ENCODE measurements at regions not wholly inside any gene's neighbourhood (a gene's known extent, or its start where the extent isn't known, plus 50 kb on each side); places are given as distances from the start of the nearest gene placed in this dataset.
"Not testable (repeated sequence)": the region's sequence is repeated elsewhere in the genome, so short reads cannot be mapped to it uniquely, and the experiment has no call there.

DNA sequence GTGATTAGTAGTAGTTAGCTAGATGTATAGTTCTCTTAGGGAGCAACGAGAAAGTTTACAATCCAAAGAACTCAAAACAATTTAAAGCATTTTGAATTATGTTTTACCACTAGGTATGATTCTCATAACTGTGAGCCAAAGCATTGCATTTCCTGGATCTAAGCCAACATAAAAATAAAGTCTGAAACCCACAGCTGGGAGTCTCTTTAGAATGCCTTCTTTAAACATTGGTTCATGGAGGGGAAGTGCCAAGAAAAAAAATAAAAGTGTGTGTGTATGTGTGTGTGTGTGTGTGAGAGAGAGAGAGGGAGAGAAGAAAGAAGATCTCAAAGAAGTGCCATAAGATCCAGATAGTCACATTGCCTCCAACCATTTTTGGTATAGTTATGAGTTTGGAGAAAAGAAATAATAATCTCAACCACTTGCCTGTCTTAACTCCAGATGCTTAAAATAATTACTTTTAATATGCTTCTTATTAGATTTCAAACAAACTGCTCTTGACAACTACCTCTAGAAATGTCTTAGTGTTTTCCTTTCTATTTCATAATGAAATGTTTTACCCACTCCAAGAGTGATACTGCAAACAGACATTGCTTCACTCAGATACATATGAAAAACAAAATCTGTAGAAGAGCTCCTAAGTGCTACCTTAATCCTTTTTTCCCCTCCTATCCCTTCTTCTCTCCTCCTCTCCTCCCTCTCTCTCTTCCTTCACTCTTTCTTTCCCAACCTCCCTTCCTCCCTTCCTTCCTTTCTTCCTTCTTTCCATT lies 554.1 kb downstream of the KCTD12 start:
- no peak for DNase-seq

DNA sequence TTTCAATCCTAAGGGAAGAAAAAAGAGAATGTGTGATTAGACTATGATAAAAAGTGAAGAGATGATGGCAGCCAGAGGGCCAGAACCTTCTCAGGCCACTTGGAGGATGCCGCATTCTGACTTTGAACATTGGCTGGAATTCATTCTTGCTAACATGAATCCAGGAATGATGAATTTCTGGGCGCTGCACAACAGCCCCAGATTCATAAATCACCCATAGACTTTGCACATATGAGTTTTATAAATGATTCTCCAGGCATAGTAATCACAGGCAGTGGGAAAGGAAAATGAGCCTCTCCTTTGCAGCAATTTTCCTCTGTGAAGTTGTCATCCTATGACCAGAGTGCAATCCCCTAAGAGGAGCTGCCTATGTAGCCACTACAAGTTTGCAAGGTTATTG lies 555.4 kb downstream of the KCTD12 start:
- no peak for DNase-seq

DNA sequence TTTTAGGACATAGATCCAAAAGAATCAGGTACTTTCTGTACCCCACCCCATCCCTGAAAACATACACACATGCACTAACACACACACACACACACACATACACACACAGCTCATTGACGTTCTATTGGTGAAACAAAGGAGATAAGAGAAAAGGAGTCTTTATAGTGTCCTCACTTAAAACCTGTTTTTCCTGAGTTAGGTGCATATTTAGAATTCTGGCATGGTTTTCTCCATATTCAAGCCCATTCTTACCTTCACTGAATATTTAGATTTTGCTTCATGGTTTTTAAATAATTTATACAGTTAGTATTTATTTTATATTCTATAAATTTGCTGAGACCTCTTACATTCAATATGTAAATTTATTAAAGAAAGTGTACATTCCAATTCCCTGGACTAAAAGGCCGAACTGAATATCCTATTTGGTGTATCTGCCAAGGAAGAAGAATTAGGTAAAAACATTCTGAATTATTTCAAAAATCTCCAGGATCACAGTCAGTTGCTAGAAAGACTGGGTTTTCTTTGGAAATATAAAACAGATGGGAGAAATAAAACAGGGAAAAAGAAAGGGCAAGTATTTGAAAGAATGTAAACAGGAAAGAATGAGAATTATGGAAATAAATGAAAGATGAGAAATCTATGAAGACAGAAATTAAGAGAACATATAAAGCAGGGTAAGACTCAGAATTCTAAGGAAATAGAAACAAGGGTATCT lies 556.2 kb downstream of the KCTD12 start:
- DNase-seq = no peak

DNA sequence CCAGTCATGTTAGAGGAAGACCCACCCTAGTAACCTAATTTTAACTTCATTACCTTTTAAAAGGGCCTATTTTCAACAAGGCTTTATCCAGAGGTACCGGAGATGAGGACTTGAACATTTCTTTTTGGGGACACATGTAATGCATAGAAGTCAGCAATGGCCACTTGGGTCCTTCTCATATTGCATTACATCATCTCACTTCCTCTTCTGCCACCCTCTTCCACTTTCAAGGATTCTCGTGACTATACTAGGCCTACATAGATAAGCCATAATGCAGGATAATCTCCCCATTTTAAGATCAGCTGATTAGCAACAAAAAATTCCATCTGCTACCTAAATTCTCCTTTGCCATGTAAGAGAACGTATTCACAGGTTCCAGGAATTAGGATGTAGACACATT lies 557.2 kb downstream of the KCTD12 start:
- DNase-seq = peak; percentile 41

DNA sequence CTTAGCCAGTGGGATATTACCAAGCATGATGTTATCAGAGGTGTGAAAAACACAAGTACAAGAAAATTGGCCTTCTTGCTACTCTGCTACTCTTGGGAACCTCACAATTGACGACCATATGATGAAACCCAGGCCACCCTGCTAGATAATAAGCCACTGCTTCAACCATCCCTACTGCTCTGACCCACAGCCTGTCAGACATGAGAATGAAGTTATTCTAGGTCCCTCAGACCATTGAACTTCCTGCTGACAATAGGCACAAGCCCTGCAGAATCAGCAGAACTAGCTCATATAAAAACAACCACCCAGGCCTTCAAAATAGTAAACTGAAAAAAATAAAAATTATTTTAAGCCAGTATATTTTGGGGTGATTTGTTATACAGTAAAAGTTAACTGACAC lies 559.9 kb downstream of the KCTD12 start:
- DNase-seq = no peak

DNA sequence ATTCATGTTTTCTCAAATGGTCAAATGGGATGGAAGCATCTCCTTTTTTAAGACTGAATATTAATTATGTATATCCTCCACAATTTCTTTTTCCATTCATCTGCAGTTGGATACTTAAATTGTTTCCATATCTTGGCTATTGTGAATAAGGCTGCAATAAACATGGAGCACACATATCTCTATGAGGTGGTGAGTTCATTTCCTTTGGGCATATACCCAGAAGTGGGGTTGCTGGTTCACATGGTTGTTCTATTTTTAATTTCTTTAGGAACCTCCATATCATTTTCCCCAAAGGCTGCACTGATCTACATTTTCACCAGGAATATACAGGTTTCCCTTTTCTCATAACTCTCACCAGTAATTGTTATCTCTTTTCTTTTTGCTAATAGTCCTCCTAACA lies 566.3 kb downstream of the KCTD12 start:
- DNase-seq = no peak

DNA sequence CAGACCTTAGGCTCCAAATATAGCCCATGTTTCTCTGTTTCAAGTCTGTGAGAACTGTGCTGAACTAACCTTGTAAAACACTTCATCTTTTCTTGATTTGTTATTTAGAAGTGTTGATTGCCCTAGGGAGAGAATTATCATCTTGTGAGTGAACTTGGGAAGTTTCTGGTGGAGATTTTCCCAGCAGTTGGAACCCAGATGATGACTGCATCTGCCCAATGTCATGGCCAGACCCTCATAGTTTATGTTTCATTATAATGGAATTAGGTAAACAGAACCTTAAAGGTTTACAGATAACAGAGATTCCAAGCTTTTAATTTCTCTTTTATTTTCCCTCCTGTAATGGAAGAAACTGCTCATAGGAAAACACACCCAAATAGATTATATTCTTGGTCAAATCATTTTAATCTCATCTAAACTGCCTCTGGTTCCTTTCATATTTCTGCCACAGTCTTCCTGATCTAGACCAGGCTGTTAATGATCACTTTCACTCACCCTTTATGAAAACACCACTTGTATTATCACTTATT lies 569.1 kb downstream of the KCTD12 start:
- DNase-seq = no peak

DNA sequence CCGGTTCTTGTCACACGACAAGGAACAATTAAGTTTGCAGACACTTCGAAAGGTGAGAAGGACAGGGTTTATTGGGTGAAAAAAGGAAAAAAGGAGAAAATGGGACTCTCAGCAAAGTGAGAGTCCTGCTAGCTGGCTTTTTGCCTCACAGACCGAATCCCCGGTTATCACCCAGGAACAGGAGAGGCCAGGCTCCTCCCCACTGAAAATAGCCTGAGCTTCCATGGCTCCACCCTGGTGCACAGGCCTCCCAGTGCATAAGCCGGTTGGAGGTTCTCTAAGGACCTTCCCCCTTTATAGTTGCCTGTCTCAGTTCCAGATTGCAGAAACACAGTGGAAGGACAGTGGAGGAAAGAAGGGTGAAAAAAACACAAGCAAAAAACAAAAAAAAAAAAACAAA lies 571.7 kb downstream of the KCTD12 start:
- DNase-seq = no peak

DNA sequence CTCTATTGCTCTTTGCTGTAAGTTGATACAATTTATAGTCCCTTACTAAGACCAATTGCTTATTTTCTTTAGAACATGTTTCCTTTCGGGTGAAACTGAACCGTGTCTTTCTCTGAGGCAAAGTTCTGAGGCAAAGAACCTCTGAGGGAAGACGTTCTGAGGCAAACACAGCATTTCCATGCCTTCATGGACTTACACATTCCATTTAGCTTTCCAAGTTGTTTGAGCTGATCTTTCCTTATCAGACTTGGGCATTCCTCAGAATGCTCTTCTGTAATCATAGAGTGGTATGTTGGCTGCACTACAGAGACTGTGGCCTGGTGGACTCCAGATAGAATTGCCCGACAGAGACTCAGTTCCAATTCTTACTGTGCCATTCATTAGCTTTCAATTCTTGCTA lies 579.1 kb downstream of the KCTD12 start:
- peak; percentile 35 for DNase-seq

DNA sequence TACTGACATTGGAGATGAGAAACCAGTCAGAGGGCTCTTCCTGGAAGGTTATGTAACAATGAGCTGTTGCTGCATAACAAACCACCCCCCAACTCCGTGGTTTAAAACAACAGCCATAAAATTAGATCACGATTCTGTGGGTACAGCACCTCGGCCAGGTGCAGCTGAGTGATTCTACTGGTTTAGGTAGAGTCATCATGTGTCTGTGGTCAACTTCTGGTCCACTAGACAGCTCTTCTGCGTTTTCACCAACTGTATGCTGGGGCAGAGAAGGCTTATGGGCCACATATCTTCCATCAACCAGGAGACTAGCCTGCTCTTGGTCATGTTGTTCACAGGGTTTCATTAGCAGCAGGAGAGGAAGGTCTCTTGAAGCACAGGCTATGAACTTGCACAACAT lies 585.5 kb downstream of the KCTD12 start:
- DNase-seq = no peak

DNA sequence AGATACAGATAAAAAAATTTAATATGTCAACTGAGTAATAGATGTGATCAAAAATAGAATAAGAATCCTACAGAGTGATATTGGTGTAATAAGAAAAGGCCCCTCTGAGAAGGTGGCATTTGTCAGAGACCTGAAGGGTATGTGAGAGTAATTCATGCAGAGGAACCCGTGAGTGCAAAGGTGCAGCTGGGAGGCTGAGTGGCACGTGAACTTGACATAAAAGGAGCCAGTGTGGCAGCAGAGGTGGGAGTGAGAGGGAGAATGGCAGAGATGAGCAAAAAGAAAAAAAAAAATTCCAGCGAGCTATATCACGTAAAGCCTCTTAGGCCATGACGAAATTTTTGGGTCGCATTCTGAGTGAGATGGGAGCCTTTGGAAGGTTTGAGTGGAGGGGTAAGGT lies 588.9 kb downstream of the KCTD12 start:
- no peak for DNase-seq

DNA sequence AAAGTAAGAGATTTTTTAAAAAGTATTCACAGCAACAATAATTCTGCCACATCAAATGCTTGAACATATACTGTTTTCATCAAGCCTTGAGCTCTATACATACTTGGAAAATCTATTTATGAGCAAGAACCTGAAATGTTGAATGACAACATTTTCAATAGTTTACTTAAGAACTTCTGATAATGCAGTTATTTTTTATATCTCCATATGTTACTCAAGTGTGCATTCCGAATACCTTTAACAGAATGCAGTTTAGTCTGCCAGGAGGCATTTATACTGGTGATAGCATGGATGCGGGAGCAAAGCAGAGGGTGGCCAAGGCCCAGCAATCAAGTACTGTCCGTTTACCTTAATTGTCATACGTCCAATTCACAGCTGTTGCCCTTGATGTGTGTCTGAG lies 589.5 kb downstream of the KCTD12 start:
- DNase-seq = no peak

DNA sequence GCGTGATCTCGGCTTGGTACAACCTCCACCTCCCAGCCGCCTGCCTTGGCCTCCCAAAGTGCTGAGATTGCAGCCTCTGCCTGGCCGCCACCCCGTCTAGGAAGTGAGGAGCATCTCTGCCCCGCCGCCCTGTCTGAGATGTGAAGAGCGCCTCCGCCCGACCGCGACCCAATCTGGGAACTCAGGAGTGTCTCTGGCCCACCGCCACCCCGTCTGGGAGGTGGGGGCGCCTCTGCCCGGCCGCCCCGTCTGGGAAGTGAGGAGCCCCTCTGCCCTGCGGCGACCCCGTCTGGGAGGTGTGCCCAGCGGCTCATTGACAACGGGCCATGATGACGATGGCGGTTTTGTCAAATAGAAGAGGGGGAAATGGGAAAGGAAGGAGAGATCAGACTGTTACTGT lies 591.2 kb downstream of the KCTD12 start:
- DNase-seq = not testable (repeated sequence)

DNA sequence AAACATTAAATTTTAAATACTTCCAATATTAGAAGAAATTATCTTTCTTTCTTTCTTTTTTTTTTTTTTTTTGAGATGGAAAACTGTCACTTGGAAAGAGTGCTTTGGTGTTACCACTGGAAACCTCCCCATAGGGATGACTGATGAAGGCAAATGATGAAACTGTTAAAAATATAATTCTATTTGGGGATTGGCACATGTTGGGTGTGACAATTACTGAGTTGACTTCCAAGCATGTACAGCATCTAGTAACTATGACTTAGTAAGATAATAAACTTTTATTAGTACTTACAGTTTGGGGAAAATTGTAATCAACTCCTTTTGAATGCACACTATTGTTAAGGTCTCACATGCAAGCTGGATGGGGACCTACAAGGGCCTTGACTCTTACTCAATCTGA lies 592.5 kb downstream of the KCTD12 start:
- no peak for DNase-seq

DNA sequence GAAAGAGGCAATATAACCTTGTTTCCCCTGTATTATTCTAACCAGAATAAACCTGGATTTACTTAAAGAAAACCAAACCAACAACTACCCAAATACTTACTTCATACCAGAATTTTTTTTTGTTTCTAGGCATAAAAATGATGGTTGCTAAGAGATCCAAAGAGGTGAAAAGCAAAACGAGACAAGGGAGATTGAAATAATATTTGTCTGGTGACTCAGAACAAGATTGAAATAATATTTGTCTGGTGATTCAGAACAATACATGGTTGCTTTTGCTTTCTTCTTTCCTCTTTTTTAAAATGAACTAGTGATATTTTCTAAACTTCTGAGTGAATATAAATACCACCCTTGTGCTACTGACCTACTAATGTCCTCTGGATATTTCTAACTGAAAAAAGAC lies 592.9 kb downstream of the KCTD12 start:
- DNase-seq = no peak

DNA sequence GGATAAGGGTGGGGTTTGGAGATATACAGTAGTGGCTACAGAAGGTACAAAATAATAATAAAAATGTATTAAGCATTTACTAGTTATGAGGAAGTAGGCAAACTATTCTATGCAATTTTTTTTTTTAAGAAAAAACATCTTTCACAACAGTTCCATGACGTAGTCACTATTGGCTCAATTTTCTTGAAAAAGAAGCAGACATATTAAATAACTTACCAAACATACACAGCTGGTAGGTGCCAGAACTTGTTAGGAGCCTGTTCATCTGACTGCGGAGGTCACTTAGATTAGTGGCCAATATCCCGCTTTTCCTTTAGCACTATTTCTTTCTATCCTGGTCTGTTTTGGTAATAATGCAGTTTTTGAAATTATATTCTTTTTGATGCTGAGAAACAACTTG lies 593.5 kb downstream of the KCTD12 start:
- no peak for DNase-seq

DNA sequence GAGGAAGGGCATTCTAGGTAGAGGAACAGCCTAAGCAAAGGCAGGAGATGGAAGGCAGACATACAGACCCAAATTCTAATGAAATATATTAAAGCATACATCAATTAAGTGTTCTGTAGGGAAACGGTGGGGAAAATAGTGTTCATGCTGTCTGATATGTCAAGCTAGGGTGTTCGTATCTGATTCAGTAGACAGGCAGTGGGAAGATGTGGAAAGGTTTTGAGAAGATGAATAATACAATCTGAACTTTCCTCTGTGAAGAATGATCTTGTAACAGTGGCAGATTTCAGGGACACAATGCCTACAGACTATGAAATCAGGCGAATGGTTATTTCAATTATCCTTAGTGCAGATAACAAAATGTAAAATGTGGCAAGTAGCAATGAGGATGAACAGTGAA lies 594.2 kb downstream of the KCTD12 start:
- DNase-seq = no peak

DNA sequence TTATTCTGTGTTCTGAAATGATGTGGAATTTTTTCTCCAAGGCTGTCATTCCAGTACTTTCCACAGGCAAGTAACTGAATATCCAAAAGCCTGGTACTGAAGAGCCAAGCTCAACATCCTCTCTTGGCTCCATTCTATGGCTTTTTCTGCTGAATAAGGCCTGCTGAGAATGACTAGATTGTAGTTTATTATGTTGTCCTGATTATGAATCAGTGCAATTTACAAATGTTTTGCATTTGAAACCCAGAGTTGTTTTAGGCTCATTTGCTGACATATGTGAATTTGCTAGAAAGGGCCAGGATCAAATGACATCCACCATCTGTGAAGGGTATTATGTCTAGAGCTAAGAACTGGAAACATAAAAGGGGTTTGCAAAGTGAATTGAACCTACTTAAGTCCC lies 596.6 kb downstream of the KCTD12 start:
- DNase-seq = peak; percentile 65

DNA sequence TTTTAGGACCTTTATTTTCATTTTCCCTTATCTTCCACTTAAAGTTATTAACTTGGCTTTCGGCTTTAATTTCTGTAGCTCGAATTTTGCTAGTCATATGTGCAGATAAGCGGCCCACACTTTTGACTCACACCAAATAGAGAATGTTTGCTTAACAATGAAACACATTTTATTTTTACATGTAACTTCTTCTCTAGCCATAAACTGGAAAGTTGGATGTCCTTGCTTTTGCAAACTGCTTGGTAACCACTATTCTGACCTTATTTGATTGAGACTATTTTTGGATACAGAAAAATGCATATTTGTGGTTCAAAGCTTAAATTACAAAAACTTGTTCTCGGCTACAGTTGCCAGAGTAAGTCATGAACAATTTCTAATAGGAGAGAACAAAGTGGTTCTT lies 600.0 kb downstream of the KCTD12 start:
- DNase-seq = no peak

DNA sequence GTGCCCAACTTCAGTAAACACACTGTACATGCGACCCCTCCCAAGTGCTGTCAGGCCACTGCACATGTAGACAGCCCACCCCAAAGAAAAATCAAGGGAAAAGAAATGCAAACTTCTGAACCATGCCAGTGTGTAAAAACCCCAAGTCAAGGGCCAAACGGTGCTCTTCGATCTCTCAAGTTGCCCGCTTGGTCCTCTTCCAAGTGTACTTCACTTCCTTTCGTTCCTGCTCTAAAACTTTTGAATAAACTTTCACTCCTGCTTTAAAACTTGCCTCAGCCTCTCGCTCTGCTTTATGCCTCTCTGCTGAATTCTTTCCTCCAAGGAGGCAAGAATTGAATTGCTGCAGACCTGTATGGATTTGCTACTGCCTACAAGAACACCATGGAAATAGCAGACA lies 600.7 kb downstream of the KCTD12 start:
- DNase-seq = no peak

DNA sequence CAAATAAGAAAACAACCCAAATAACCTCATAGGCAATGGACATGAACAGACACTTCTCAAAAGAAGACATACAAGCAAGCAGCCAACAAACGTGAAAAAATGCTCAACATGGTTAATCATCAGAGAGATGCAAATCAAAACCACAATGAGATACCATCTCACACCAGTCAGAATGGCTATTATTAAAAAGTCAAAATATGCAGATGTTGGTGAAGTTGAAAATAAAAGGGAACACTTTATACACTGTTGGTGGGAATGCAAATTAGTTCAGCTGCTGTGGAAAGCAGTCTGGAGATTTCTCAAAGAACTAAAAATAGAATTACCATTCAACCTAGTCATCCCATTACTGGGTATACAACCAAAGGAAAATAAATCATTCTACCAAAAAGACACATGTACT lies 606.4 kb downstream of the KCTD12 start:
- DNase-seq = not testable (repeated sequence)

DNA sequence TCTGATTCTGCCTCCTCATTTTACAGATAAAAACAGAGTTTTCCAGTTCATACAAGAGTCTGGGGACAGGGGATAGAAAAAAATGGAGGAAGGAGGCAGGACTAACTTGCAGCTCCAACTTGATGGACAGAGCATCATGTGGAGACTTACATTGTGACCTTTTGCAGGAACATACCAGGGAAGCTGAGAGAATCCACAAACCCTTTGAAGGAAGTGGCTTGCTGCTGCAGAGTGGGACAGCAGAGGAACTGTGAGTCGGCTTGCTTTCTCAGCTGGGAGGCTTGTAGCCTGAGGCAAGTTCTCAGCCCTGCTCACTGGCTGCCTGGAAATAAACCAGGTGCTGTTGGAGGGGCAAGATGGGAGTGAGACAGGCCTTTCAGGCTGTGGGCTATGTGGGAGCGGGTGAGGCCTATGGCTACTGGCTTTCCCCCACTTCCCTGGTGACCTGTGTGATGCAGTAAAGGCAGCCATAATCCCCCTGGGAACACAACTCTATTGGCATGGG lies 614.4 kb downstream of the KCTD12 start:
- DNase-seq = no peak

DNA sequence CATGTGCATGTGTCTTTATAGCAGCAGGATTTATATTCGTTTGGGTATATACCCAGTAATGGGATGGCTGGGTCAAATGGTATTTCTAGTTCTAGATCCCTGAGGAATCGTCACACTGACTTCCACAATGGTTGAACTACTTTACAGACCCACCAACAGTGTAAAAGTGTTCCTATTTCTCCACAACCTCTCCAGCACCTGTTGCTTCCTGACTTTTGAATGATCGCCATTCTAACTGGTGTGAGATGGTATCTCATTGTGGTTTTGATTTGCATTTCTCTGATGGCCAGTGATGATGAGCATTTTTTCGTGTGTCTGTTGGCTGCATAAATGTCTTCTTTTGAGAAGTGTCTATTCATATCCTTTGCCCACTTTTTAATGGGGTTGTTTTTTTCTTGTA lies 617.9 kb downstream of the KCTD12 start:
- not testable (repeated sequence) for DNase-seq

DNA sequence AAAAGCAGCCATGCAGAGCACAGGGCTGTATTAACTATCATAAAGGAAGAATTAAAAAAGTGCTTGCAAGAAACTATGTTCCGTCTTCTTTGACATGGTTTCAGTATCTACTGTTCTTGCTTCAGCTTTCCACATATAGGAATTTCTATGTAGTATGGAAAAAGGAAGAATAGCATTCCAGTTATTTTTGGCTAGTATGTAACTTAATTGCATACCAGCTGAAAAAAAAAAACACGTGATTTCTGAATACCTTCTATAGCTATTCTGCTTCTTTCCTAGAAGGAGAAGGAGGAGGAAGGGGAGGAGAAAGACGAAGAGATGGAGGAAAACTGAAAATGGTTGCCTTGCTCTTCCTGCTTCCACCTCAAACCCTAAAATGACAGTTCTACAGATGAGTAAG lies 619.0 kb downstream of the KCTD12 start:
- no peak for DNase-seq
